ENCODE measurements at regions not wholly inside any gene's neighbourhood (a gene's known extent, or its start where the extent isn't known, plus 50 kb on each side); places are given as distances from the start of the nearest gene placed in this dataset.

GRCh38 chr2:139438478-139438877 is 658.3 kb upstream of the NXPH2 start:
- no peak overlapping the region for H3K27ac Mint-ChIP-seq
- no peak overlapping the region for H3K23ac ChIP-seq (ENCODE audit: insufficient read length, low read depth, low read length)

More at GRCh38 chr2:139438478-139438877, 658.3 kb upstream of the NXPH2 start:
- no peak overlapping the region for H3K14ac ChIP-seq (ENCODE audit: insufficient read depth, low read length)
- no CpG with 5 or more reads among the region's 3 CpGs for WGBS (ENCODE audit: extremely low coverage, insufficient read length, low lambda C conversion rate)
- H3K9ac ChIP-seq (ENCODE audit: extremely low read depth, insufficient read length, low read length), result no peak overlapping the region
- H3K79me1 ChIP-seq (ENCODE audit: insufficient read depth, low read depth, low read length, poor library complexity, severe bottlenecking), result no peaks in the 10 kb centered on the region
- no peaks in the 10 kb centered on the region for H3K27me3 ChIP-seq (ENCODE audit: insufficient read depth, low read length)
- no peak overlapping the region for H2BK20ac ChIP-seq (ENCODE audit: low read depth, low read length, poor library complexity, severe bottlenecking)
- H4K8ac ChIP-seq (replicated peaks; ENCODE audit: insufficient read length, low read depth, low read length), result no peak overlapping the region
- no peak overlapping the region for H2AK5ac ChIP-seq (ENCODE audit: insufficient read length, low read length)
- no peaks in the 10 kb centered on the region for H4K20me1 ChIP-seq (ENCODE audit: control insufficient read depth, insufficient read depth, insufficient read length)
- H3K18ac ChIP-seq (ENCODE audit: insufficient read length, low read depth, low read length), result no peak overlapping the region
- H3K9me3 ChIP-seq (ENCODE audit: control insufficient read depth, low read depth, low read length), result no peaks in the 10 kb centered on the region
- no peak overlapping the region for H3K4ac ChIP-seq (ENCODE audit: low read depth, low read length)
- no peaks in the 10 kb centered on the region for H3K9me3 Mint-ChIP-seq
- no peak overlapping the region for H3K4me3 Mint-ChIP-seq
- H3K4me2 ChIP-seq (ENCODE audit: insufficient read depth, insufficient read length, low read length), result no peak overlapping the region
- no peak overlapping the region for H2BK120ac ChIP-seq (ENCODE audit: low read depth, low read length, poor library complexity, severe bottlenecking)
- H3K27me3 Mint-ChIP-seq (ENCODE audit: low read depth), result no peaks in the 10 kb centered on the region
- no peak overlapping the region for H2BK15ac ChIP-seq (ENCODE audit: low read depth, low read length)
- H3K23me2 ChIP-seq (ENCODE audit: insufficient read length, low read depth, low read length, poor library complexity, severe bottlenecking), result no peaks in the 10 kb centered on the region
- no peak overlapping the region for H4K91ac ChIP-seq (ENCODE audit: insufficient read length, low read depth, low read length)
- H3K56ac ChIP-seq (ENCODE audit: insufficient read length, low read depth, low read length), result no peak overlapping the region
- no peak overlapping the region for H2BK5ac ChIP-seq (ENCODE audit: insufficient read length, low read length)
- H3K4me1 ChIP-seq (ENCODE audit: insufficient read depth, low read length), result no peaks in the 10 kb centered on the region
- no peak overlapping the region for H2AFZ ChIP-seq (ENCODE audit: low read length)
- DNase-seq, result no peak
- H4K5ac ChIP-seq (ENCODE audit: insufficient read length, low read depth, low read length), result no peak overlapping the region
- H3K79me2 ChIP-seq (ENCODE audit: insufficient read depth, low read length), result no peaks in the 10 kb centered on the region
- H2BK12ac ChIP-seq (ENCODE audit: insufficient read length, low read depth, low read length), result no peak overlapping the region
- H3K36me3 Mint-ChIP-seq (ENCODE audit: insufficient read depth in 1 of 3, low read depth in 3 of 3), result no peaks in the 10 kb centered on the region; a peak in 1 of 7 replicates
- H3K27ac ChIP-seq (ENCODE audit: insufficient read length, low read depth, low read length), result no peak overlapping the region
- H3T11ph ChIP-seq (ENCODE audit: low read length), result no peak overlapping the region
- no peak for TF ChIP-seq CTCF (conservative IDR thresholded peaks at IDR 0.05)
- no peaks in the 10 kb centered on the region for H3K4me1 Mint-ChIP-seq
